PC-9 (cell line): ENCODE measurements at regions not wholly inside any gene's neighbourhood (a gene's known extent, or its start where the extent isn't known, plus 50 kb on each side); places are given as distances from the start of the nearest gene placed in this dataset.

ENCODE experiments used
- CTCF ChIP-seq: fragments of 200-600 bp; sonication (generic); conservative IDR thresholded peaks from 2 replicates; pipeline ENCODE4 v1.6.1; 2017; ENCODE audit warnings: mixed run types, antibody characterized with exemption, mild to moderate bottlenecking, moderate library complexity
- EZH2 ChIP-seq: fragments of 200-600 bp; sonication (generic); IDR thresholded peaks from 2 replicates; pipeline ENCODE4 v1.8.0; 2017; ENCODE audit warnings: antibody characterized with exemption, low read depth

- no peak for TF ChIP-seq CTCF
- TF ChIP-seq EZH2, result no peak
Observed at GRCh38 chr7:92889081-92889480, 52.7 kb upstream of the CDK6 start.
